HepG2 (cell line): ENCODE measurements at regions not wholly inside any gene's neighbourhood (a gene's known extent, or its start where the extent isn't known, plus 50 kb on each side); places are given as distances from the start of the nearest gene placed in this dataset.

Source experiments
- ATAC-seq: fragments of 200-7000 bp; cut with Tn5 transposase; 3 replicates; pipeline ENCODE4 v1.9.1; 2020; ENCODE audit warnings: mild to moderate bottlenecking, moderate library complexity
- BruUV-seq: library from RNA; stranded (reverse); fragments of 400-500 nt; replicated peaks from 2 replicates; lab custom pipeline; 2021; lab: Mats Ljungman, UMichigan
- CTCF ChIA-PET: fragments of 300-600 bp; formaldehyde crosslinking; extraction: SDS; loops from one replicate; lab custom pipeline; 2021; ENCODE audit warnings: low total read pairs, inconsistent platforms, low intra/inter-chr PET ratio; lab: Yijun Ruan, JAX
- POLR2A ChIA-PET: fragments of 350-600 bp; sonication (Branson Sonifier 250); formaldehyde crosslinking; loops from one replicate; lab custom pipeline; 2020; ENCODE audit warnings: antibody characterized with exemption, inconsistent platforms; lab: Yijun Ruan, JAX
- DNase-seq: peaks from one replicate; pipeline ENCODE4 v3.0.0-alpha.2; 2015; ENCODE audit warnings: low spot score
- FAIRE-seq: peaks from 3 replicates; lab custom pipeline; 2011; peaks lifted over from hg19 to GRCh38; lab: Jason Lieb, UNC
- H2AFZ ChIP-seq: one replicate; pipeline ENCODE4 v1.6.1; 2011; ENCODE audit warnings: low read length, inconsistent platforms
- H3K27ac ChIP-seq: fragments of 300-600 bp; 3 replicates; pipeline ENCODE4 v1.8.0; 2011; ENCODE audit warnings: mixed run types, mild to moderate bottlenecking, mixed read lengths, low read length, inconsistent platforms; ENCODE audit not compliant: insufficient read depth; ENCODE audit errors: extremely low read length
- H3K27me3 ChIP-seq, 2 experiments: fragments of 200-600 bp in 1 of 2; 2 replicates in 1 of 2; 3 replicates in 1 of 2; pipeline versions ENCODE4 v1.6.0 to v1.8.0; 2011; ENCODE audit warnings: low read length in 2 of 2, mild to moderate bottlenecking in 2 of 2, moderate library complexity in 2 of 2, inconsistent platforms in 1 of 2; ENCODE audit not compliant: insufficient read depth in 2 of 2, control insufficient read depth in 1 of 2
- H3K36me3 ChIP-seq, 2 experiments: fragments of 200-600 bp in 1 of 2; replicated peaks in 1 of 2; 2 replicates in 1 of 2; 3 replicates in 1 of 2; pipeline versions ENCODE4 v1.5.1 to v1.8.0; 2011; ENCODE audit warnings: low read length in 2 of 2, inconsistent platforms in 1 of 2; ENCODE audit not compliant: insufficient read depth in 2 of 2, control insufficient read depth in 1 of 2
- H3K4me1 ChIP-seq: 2 replicates; pipeline ENCODE4 v1.5.1; 2012; ENCODE audit warnings: low read length, inconsistent platforms; ENCODE audit not compliant: insufficient read depth
- H3K4me2 ChIP-seq: 2 replicates; pipeline ENCODE4 v1.6.0; 2011; ENCODE audit warnings: low read depth, low read length, inconsistent platforms
- H3K4me3 ChIP-seq, 3 experiments: fragments of 200-600 bp in 1 of 3; sonication (generic), shearing (Covaris generic) in 1 of 3; replicated peaks in 1 of 3; 2 replicates each; pipeline ENCODE4 v1.5.1; 2011 to 2016; ENCODE audit warnings: low read length in 3 of 3, inconsistent platforms in 2 of 3, low read depth in 2 of 3, mild to moderate bottlenecking in 2 of 3, control low read depth in 1 of 3, mixed read lengths in 1 of 3; ENCODE audit not compliant: insufficient read depth in 1 of 3
- H3K79me2 ChIP-seq: one replicate; pipeline ENCODE4 v1.6.1; 2011; ENCODE audit warnings: low read length, inconsistent platforms; ENCODE audit not compliant: insufficient read depth
- H3K9ac ChIP-seq: 2 replicates; pipeline ENCODE4 v1.6.0; 2011; ENCODE audit warnings: mild to moderate bottlenecking, low read depth, low read length, inconsistent platforms; ENCODE audit not compliant: insufficient read depth
- H3K9me3 ChIP-seq: 2 replicates; pipeline ENCODE4 v1.5.1; 2012; ENCODE audit warnings: mild to moderate bottlenecking, low read length
- H4K20me1 ChIP-seq: 2 replicates; pipeline ENCODE4 v1.6.0; 2011; ENCODE audit warnings: inconsistent platforms, mild to moderate bottlenecking, low read length, moderate library complexity; ENCODE audit not compliant: insufficient read depth
- CEBPB ChIP-seq: IDR thresholded peaks from 2 replicates; pipeline ENCODE4 v1.6.1; 2011; ENCODE audit warnings: low read depth, low read length, improper control_type of control experiment, borderline replicate concordance
- KAT2B ChIP-seq: fragments of 150-350 bp; IDR thresholded peaks from 2 replicates; pipeline ENCODE4 v1.6.1; 2014; ENCODE audit warnings: low read depth, low read length, borderline replicate concordance
- RELA ChIP-seq: sonication (generic); formaldehyde crosslinking; IDR thresholded peaks from 2 replicates; pipeline ENCODE4 v1.4.0; 2020; ENCODE audit warnings: missing genetic modification reagents
- RNF219 ChIP-seq: sonication (generic); formaldehyde crosslinking; IDR thresholded peaks from 2 replicates; pipeline ENCODE4 v1.5.0; 2020; ENCODE audit warnings: mild to moderate bottlenecking, missing genetic modification reagents
- TOE1 ChIP-seq: sonication (generic); formaldehyde crosslinking; IDR thresholded peaks from 2 replicates; pipeline ENCODE4 v1.4.0; 2020; ENCODE audit warnings: mild to moderate bottlenecking, missing genetic modification reagents
- ZNF124 ChIP-seq: sonication (generic); formaldehyde crosslinking; IDR thresholded peaks from 2 replicates; pipeline ENCODE4 v1.4.0; 2020; ENCODE audit warnings: missing genetic modification reagents
- ZNF275 ChIP-seq: sonication (generic); formaldehyde crosslinking; IDR thresholded peaks from 2 replicates; pipeline ENCODE4 v1.8.0; 2022; ENCODE audit warnings: missing genetic modification reagents, mild to moderate bottlenecking, inconsistent platforms, borderline replicate concordance
- ZNF552 ChIP-seq: sonication (generic); formaldehyde crosslinking; IDR thresholded peaks from 2 replicates; pipeline ENCODE4 v1.9.0; 2022; ENCODE audit warnings: missing genetic modification reagents, mild to moderate bottlenecking, borderline replicate concordance
- ZZZ3 ChIP-seq: sonication (generic); formaldehyde crosslinking; IDR thresholded peaks from 2 replicates; pipeline ENCODE4 v1.4.0; 2020; ENCODE audit warnings: missing genetic modification reagents, mild to moderate bottlenecking, borderline replicate concordance
- WGBS: methylation state at CpG from one replicate; pipeline ENCODE4 v1.1.6; 2017; ENCODE audit warnings: low lambda C conversion rate; 5-methylcytosine and 5-hydroxymethylcytosine counted together
- in situ Hi-C: cut with HindIII; loops from 2 replicates; pipeline ENCODE4 v1.10.0; 2017; ENCODE audit warnings: low pct_unique_long_range_greater_than_20kb; ENCODE audit not compliant: extremely low pct_ligation_motif_present
- intact Hi-C: fragments of 100-400 bp; cut with micrococcal nuclease; formaldehyde crosslinking; loops from one replicate; pipeline ENCODE4 v1.10.0; 2022; ENCODE audit not compliant: unreplicated experiment
- TF ChIP-seq, protein P1 (sequence below): sonication (generic); formaldehyde crosslinking; IDR thresholded peaks from 2 replicates; pipeline ENCODE4 v1.4.0; 2020; ENCODE audit warnings: missing genetic modification reagents

DNA sequence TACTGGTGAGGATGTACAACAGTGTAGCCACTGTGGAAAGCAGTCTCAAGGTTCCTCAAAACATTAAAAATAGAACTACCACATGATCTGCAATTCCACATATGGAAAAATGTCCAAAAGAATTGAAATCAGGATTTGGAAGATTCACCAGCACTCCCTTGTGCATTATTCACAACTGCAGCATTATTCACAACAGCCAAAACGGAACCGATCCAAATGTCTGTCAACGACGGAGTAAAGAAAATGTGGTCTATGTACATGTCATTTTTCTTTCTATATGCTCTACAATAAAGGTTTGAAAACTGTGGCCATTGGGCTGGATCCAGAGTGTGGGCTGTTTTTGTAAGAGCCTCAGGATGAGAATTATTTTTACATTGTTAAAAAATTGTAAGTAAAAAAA is 1206.1 kb upstream of the CELF2 start (continued):
- TF ChIP-seq, protein P1, sequence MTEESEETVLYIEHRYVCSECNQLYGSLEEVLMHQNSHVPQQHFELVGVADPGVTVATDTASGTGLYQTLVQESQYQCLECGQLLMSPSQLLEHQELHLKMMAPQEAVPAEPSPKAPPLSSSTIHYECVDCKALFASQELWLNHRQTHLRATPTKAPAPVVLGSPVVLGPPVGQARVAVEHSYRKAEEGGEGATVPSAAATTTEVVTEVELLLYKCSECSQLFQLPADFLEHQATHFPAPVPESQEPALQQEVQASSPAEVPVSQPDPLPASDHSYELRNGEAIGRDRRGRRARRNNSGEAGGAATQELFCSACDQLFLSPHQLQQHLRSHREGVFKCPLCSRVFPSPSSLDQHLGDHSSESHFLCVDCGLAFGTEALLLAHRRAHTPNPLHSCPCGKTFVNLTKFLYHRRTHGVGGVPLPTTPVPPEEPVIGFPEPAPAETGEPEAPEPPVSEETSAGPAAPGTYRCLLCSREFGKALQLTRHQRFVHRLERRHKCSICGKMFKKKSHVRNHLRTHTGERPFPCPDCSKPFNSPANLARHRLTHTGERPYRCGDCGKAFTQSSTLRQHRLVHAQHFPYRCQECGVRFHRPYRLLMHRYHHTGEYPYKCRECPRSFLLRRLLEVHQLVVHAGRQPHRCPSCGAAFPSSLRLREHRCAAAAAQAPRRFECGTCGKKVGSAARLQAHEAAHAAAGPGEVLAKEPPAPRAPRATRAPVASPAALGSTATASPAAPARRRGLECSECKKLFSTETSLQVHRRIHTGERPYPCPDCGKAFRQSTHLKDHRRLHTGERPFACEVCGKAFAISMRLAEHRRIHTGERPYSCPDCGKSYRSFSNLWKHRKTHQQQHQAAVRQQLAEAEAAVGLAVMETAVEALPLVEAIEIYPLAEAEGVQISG (CRISPR knock-in tag): no peak
- no peak for TF ChIP-seq RELA (CRISPR knock-in tag)
- no peak for TF ChIP-seq ZNF552 (CRISPR knock-in tag)
- no peak for TF ChIP-seq ZNF275
- no peak for TF ChIP-seq TOE1 (CRISPR knock-in tag)
- no peak for TF ChIP-seq KAT2B
- TF ChIP-seq ZZZ3 (CRISPR knock-in tag): no peak
- TF ChIP-seq ZNF124 (CRISPR knock-in tag): no peak
- TF ChIP-seq, all 625 proteins: peak for 0

DNA sequence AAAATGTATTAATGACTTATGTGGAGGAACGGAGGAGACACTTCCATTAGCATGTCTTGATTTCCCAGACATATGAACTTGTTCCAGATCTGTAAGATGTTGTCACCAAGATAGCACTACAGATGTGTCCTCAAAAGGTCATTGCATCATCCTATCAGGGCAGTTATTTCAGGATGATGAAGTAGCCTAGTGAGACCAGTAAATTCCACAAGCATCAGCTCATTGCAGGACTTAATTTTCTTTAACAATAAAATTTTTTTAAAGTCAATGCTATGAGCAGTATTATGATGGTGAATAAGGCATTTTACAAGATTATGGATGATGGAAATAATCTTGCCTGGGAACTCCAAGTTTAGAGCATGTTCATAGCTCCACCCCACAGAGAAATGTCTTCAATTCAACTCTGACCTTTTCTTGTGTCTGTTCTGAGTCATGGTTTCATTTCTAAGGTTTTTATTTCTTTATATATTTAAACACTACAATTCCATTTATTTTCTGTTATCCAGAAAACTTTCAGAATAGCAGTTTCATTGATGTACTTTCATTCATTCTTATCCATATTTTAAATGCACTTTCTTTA is 1203.3 kb upstream of the CELF2 start:
- ChIA-PET POLR2A (no interaction called here), CTCF (no interaction called here)
- no peak for DNase-seq
- no peak for ATAC-seq
- no peaks in the 10 kb centered on the region for H3K36me3 ChIP-seq
- no peak for FAIRE-seq
- H3K4me3 ChIP-seq: no peak overlapping the region
- no peak overlapping the region for H3K4me2 ChIP-seq
- intact Hi-C loops: no loop called here
- peak; percentile 32; the same call in 1 of the 2 replicates for TF ChIP-seq CEBPB
- TF ChIP-seq RNF219: no peak
- no peak overlapping the region for H3K9ac ChIP-seq
- no peaks in the 10 kb centered on the region for H3K4me1 ChIP-seq
- H3K27me3 ChIP-seq: no peaks in the 10 kb centered on the region; a peak in 1 of 5 replicates
- in situ Hi-C loops: no loop called here
- 0% methylated on average over 1 of the region's 1 CpG for WGBS
- no peaks in the 10 kb centered on the region for H4K20me1 ChIP-seq
- H3K79me2 ChIP-seq: no peaks in the 10 kb centered on the region
- no TSS peak for BruUV-seq
- H2AFZ ChIP-seq: no peak overlapping the region
- H3K9me3 ChIP-seq: peaks cover 85% of the 10 kb centered on the region
- H3K27ac ChIP-seq: no peak overlapping the region
